Uterus (tissue), 2 donors: ENCODE measurements at regions not wholly inside any gene's neighbourhood (a gene's known extent, or its start where the extent isn't known, plus 50 kb on each side); places are given as distances from the start of the nearest gene placed in this dataset.

ENCODE experiments used
- POLR2A ChIP-seq, 2 donors: fragments of 450-650 bp; IDR thresholded peaks; one replicate each; pipeline ENCODE4 v1.6.1; 2016; ENCODE audit warnings: antibody characterized with exemption in 2 of 2, mild to moderate bottlenecking in 1 of 2, moderate library complexity in 1 of 2
- TF ChIP-seq, protein P1 (sequence below), 4 experiments: fragments of 200-600 bp in 2 of 4; fragments of 450-650 bp in 2 of 4; sonication (generic) in 2 of 4; IDR thresholded peaks; one replicate each; pipeline ENCODE4 v1.5.1; 2016 to 2019; ENCODE audit warnings: antibody characterized with exemption in 4 of 4, mild to moderate bottlenecking in 2 of 4, moderate library complexity in 1 of 4

DNA sequence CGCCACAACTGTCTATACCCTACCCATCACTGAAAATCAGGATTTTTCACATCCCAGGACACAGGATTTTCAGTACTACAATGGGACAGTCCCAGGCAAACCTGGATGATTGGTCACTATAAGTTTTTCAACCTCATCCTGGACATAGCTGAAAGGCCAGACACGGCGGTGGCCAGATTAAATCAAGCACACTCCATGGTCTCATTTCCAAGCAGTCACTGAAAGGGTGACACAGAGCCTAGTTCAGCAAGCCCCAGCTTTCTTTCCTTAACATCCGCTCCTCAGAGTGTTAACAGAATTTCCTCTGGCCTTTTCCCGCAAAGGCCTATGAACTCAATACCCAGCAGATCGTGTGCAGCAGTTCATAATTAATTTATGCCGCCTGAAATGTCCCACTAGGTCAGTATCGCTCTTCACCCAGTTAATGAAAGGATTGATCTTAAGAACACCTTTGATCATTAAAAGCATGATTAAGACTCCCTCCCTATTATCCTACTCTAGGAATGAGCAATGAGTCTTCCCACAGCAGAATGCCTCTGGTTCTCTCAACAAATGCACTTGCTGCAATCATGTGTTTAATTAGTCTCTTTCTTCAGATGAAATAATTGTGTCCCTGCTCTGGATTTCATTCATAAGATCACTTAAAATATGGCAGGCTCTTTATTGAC is 104.0 kb upstream of the NANOS1 start:
- TF ChIP-seq, protein P1, sequence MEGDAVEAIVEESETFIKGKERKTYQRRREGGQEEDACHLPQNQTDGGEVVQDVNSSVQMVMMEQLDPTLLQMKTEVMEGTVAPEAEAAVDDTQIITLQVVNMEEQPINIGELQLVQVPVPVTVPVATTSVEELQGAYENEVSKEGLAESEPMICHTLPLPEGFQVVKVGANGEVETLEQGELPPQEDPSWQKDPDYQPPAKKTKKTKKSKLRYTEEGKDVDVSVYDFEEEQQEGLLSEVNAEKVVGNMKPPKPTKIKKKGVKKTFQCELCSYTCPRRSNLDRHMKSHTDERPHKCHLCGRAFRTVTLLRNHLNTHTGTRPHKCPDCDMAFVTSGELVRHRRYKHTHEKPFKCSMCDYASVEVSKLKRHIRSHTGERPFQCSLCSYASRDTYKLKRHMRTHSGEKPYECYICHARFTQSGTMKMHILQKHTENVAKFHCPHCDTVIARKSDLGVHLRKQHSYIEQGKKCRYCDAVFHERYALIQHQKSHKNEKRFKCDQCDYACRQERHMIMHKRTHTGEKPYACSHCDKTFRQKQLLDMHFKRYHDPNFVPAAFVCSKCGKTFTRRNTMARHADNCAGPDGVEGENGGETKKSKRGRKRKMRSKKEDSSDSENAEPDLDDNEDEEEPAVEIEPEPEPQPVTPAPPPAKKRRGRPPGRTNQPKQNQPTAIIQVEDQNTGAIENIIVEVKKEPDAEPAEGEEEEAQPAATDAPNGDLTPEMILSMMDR (IDR thresholded peaks at IDR 0.05), result no peak
- no peak for TF ChIP-seq POLR2A (IDR thresholded peaks at IDR 0.05)
